Panc1 (cell line): ENCODE measurements at regions not wholly inside any gene's neighbourhood (a gene's known extent, or its start where the extent isn't known, plus 50 kb on each side); places are given as distances from the start of the nearest gene placed in this dataset.

Experiments used
- ATAC-seq: fragments of 200-7000 bp; cut with Tn5 transposase; 2 replicates; pipeline ENCODE4 v1.9.1; 2020; ENCODE audit warnings: mild to moderate bottlenecking, moderate library complexity
- BruUV-seq: library from RNA; stranded (reverse); fragments of 400-500 nt; replicated peaks from 2 replicates; lab custom pipeline; 2021; lab: Mats Ljungman, UMichigan
- CTCF ChIA-PET: fragments of 300-600 bp; sonication (Branson Sonifier 250); formaldehyde crosslinking; loops from one replicate; lab custom pipeline; 2022; ENCODE audit warnings: antibody characterized with exemption; lab: Charles Lee
- POLR2A ChIA-PET: fragments of 300-600 bp; sonication (Branson Sonifier 250); formaldehyde crosslinking; loops from one replicate; lab custom pipeline; 2022; ENCODE audit warnings: antibody characterized with exemption; lab: Charles Lee
- DNase-seq: peaks from one replicate; pipeline ENCODE4 v3.0.0-alpha.2; 2010; ENCODE audit warnings: low read depth, low spot score
- H3K27ac ChIP-seq: 2 replicates; pipeline ENCODE4 v1.5.1; 2011; ENCODE audit warnings: mild to moderate bottlenecking, low read length, inconsistent platforms
- H3K27me3 ChIP-seq: fragments of 200-500 bp; sonication (Bioruptor generic); 2 replicates; pipeline ENCODE4 v1.6.0; 2014; ENCODE audit warnings: low read length, inconsistent platforms; ENCODE audit not compliant: control insufficient read depth, insufficient read depth
- H3K36me3 ChIP-seq: fragments of 200-500 bp; sonication (Bioruptor generic); 2 replicates; pipeline ENCODE4 v1.5.1; 2014; ENCODE audit warnings: inconsistent platforms, mild to moderate bottlenecking, low read length, moderate library complexity; ENCODE audit not compliant: control insufficient read depth, insufficient read depth
- H3K4me1 ChIP-seq: 2 replicates; pipeline ENCODE4 v1.5.1; 2011; ENCODE audit warnings: inconsistent platforms, mild to moderate bottlenecking, low read length, moderate library complexity; ENCODE audit not compliant: control insufficient read depth, insufficient read depth
- H3K4me3 ChIP-seq, 2 experiments: 2 replicates each; pipeline ENCODE4 v1.5.1; 2011 to 2012; ENCODE audit warnings: low read depth in 2 of 2, low read length in 2 of 2, mild to moderate bottlenecking in 2 of 2, inconsistent platforms in 1 of 2, moderate library complexity in 1 of 2
- H3K9me3 ChIP-seq: fragments of 200-500 bp; sonication (Bioruptor generic); 2 replicates; pipeline ENCODE4 v1.5.1; 2014; ENCODE audit warnings: low read depth, mild to moderate bottlenecking, inconsistent platforms, low read length, moderate library complexity; ENCODE audit not compliant: control insufficient read depth, insufficient read depth
- CTCF ChIP-seq: fragments of 450-650 bp; IDR thresholded peaks from 2 replicates; pipeline ENCODE4 v1.5.1; 2017; ENCODE audit warnings: mild to moderate bottlenecking
- POLR2AphosphoS5 ChIP-seq: IDR thresholded peaks from 2 replicates; pipeline ENCODE4 v1.6.1; 2012; ENCODE audit warnings: mild to moderate bottlenecking, low read depth, low read length, moderate library complexity
- REST ChIP-seq, 2 experiments: IDR thresholded peaks; 2 replicates each; pipeline ENCODE4 v1.6.1; 2011 to 2012; ENCODE audit warnings: low read depth in 2 of 2, control low read depth in 1 of 2, low read length in 1 of 2, mild to moderate bottlenecking in 1 of 2, moderate library complexity in 1 of 2; ENCODE audit not compliant: insufficient read depth in 1 of 2
- SIN3A ChIP-seq: IDR thresholded peaks from 2 replicates; pipeline ENCODE4 v1.6.1; 2012; ENCODE audit warnings: low read depth, mild to moderate bottlenecking, low read length, moderate library complexity, borderline replicate concordance; ENCODE audit not compliant: insufficient read depth
- TCF7L2 ChIP-seq: IDR thresholded peaks from 2 replicates; pipeline ENCODE4 v1.6.1; 2011; ENCODE audit warnings: mild to moderate bottlenecking, low read depth, low read length, inconsistent platforms
- in situ Hi-C: cut with HindIII; loops from 2 replicates; pipeline ENCODE4 v1.10.0; 2016; ENCODE audit warnings: low sequenced_read_pairs, low pct_unique_long_range_greater_than_20kb
- intact Hi-C: fragments of 100-400 bp; cut with micrococcal nuclease; formaldehyde crosslinking; loops from one replicate; pipeline ENCODE4 v1.10.0; 2022; ENCODE audit not compliant: unreplicated experiment

- Histone ChIP-seq H3K9me3 (no peaks in the 10 kb centered on the region), H3K27me3 (no peaks in the 10 kb centered on the region), H3K4me1 (peaks cover 14% of the 10 kb centered on the region), H3K27ac (no peak overlapping the region), H3K4me3 (no peak overlapping the region), H3K36me3 (no peaks in the 10 kb centered on the region)
- DNase-seq (no peak), ATAC-seq (no peak)
- TF ChIP-seq REST (IDR thresholded peaks at IDR 0.05; ENCODE audit: insufficient read depth in 1 of 2, low read depth in 2 of 2, low read length in 1 of 2) (no peak), TCF7L2 (no peak), POLR2AphosphoS5 (no peak), SIN3A (no peak), CTCF (no peak)
- no TSS peak for BruUV-seq
- intact Hi-C loops = no loop called here
- in situ Hi-C loops = no loop called here
- ChIA-PET POLR2A (no interaction called here), CTCF (no interaction called here)
These were observed 669.2 kb downstream of the TNS3 start for GRCh38 chr7:46912692-46913091.

GRCh38 chr7:46909601-46910051 lies 672.3 kb downstream of the TNS3 start:
- DNase-seq (no peak), ATAC-seq (no peak)
- TF ChIP-seq TCF7L2 (no peak), REST (IDR thresholded peaks at IDR 0.05; ENCODE audit: insufficient read depth in 1 of 2, low read depth in 2 of 2, low read length in 1 of 2) (no peak), CTCF (no peak), POLR2AphosphoS5 (no peak), SIN3A (no peak)
- POLR2A ChIA-PET = no interaction called here
- no peaks in the 10 kb centered on the region for H3K9me3 ChIP-seq
- peaks cover 14% of the 10 kb centered on the region for H3K4me1 ChIP-seq
- H3K27me3 ChIP-seq = no peaks in the 10 kb centered on the region
- peak overlapping the region; percentile 45; the same call in 1 of the 2 replicates for H3K27ac ChIP-seq
- no TSS peak for BruUV-seq
- in situ Hi-C loops (no loop called here), intact Hi-C loops (no loop called here)
- CTCF ChIA-PET = no interaction called here
- no peak overlapping the region for H3K4me3 ChIP-seq
- no peaks in the 10 kb centered on the region for H3K36me3 ChIP-seq
